ENCODE measurements at regions not wholly inside any gene's neighbourhood (a gene's known extent, or its start where the extent isn't known, plus 50 kb on each side); places are given as distances from the start of the nearest gene placed in this dataset.

- Histone ChIP-seq H3K4me1 (ENCODE audit: control insufficient read depth, insufficient read depth, low read length, poor library complexity, severe bottlenecking) (no peaks in the 10 kb centered on the region), H3K27ac (ENCODE audit: low read depth, low read length, severe bottlenecking) (no peak overlapping the region), H3K36me3 (ENCODE audit: control insufficient read depth, insufficient read depth, low read length) (no peaks in the 10 kb centered on the region), H3K9me3 (ENCODE audit: control insufficient read depth, low read length) (no peaks in the 10 kb centered on the region), H3K4me3 (ENCODE audit: extremely low read depth, insufficient read depth, low read length, poor library complexity, severe bottlenecking) (no peak overlapping the region)
Measured at GRCh38 chr5:124796495-124796894, 50.1 kb upstream of the ZNF608 start.

GRCh38 chr5:124797665-124798087 is 51.2 kb upstream of the ZNF608 start:
- H3K4me1 ChIP-seq (ENCODE audit: control insufficient read depth, insufficient read depth, low read length, poor library complexity, severe bottlenecking): no peaks in the 10 kb centered on the region
- no peaks in the 10 kb centered on the region for H3K9me3 ChIP-seq (ENCODE audit: control insufficient read depth, low read length)
- H3K36me3 ChIP-seq (ENCODE audit: control insufficient read depth, insufficient read depth, low read length): no peaks in the 10 kb centered on the region
- no peak overlapping the region for H3K4me3 ChIP-seq (ENCODE audit: extremely low read depth, insufficient read depth, low read length, poor library complexity, severe bottlenecking)
- no peak overlapping the region for H3K27ac ChIP-seq (ENCODE audit: low read depth, low read length, severe bottlenecking)
- 91 to 93% methylated on average over 4 to 8 of the region's 12 CpGs for WGBS, 2 experiments (ENCODE audit: insufficient coverage in 2 of 2)

- Histone ChIP-seq H3K27ac (ENCODE audit: low read depth, low read length, severe bottlenecking) (no peak overlapping the region), H3K4me3 (ENCODE audit: extremely low read depth, insufficient read depth, low read length, poor library complexity, severe bottlenecking) (no peak overlapping the region), H3K9me3 (ENCODE audit: control insufficient read depth, low read length) (no peaks in the 10 kb centered on the region), H3K36me3 (ENCODE audit: control insufficient read depth, insufficient read depth, low read length) (no peaks in the 10 kb centered on the region), H3K4me1 (ENCODE audit: control insufficient read depth, insufficient read depth, low read length, poor library complexity, severe bottlenecking) (no peaks in the 10 kb centered on the region)
- 83 to 92% methylated on average over 1 to 3 of the region's 3 CpGs for WGBS, 2 experiments (ENCODE audit: insufficient coverage in 2 of 2)
Measured at GRCh38 chr5:124798890-124799289, 52.5 kb upstream of the ZNF608 start.

- Histone ChIP-seq H3K4me3 (ENCODE audit: extremely low read depth, insufficient read depth, low read length, poor library complexity, severe bottlenecking) (no peak overlapping the region), H3K27ac (ENCODE audit: low read depth, low read length, severe bottlenecking) (no peak overlapping the region), H3K36me3 (ENCODE audit: control insufficient read depth, insufficient read depth, low read length) (no peaks in the 10 kb centered on the region), H3K4me1 (ENCODE audit: control insufficient read depth, insufficient read depth, low read length, poor library complexity, severe bottlenecking) (no peaks in the 10 kb centered on the region), H3K9me3 (ENCODE audit: control insufficient read depth, low read length) (no peaks in the 10 kb centered on the region)
- WGBS, 2 experiments (ENCODE audit: insufficient coverage in 2 of 2): 73 to 83% methylated on average over 1 to 2 of the region's 3 CpGs
Measured at GRCh38 chr5:124801551-124801950, 55.1 kb upstream of the ZNF608 start.

GRCh38 chr5:124803617-124804323 is 57.3 kb upstream of the ZNF608 start:
- Histone ChIP-seq H3K4me1 (ENCODE audit: control insufficient read depth, insufficient read depth, low read length, poor library complexity, severe bottlenecking) (no peaks in the 10 kb centered on the region), H3K27ac (ENCODE audit: low read depth, low read length, severe bottlenecking) (no peak overlapping the region), H3K4me3 (ENCODE audit: extremely low read depth, insufficient read depth, low read length, poor library complexity, severe bottlenecking) (no peak overlapping the region), H3K36me3 (ENCODE audit: control insufficient read depth, insufficient read depth, low read length) (no peaks in the 10 kb centered on the region), H3K9me3 (ENCODE audit: control insufficient read depth, low read length) (no peaks in the 10 kb centered on the region)
- 100% methylated on average over 1 of the region's 3 CpGs for WGBS, 2 experiments (ENCODE audit: insufficient coverage in 2 of 2)

GRCh38 chr5:124806026-124806372 is 59.6 kb upstream of the ZNF608 start:
- H3K4me3 ChIP-seq (ENCODE audit: extremely low read depth, insufficient read depth, low read length, poor library complexity, severe bottlenecking): no peak overlapping the region

GRCh38 chr5:124806373-124807077 is 60.1 kb upstream of the ZNF608 start:
- Histone ChIP-seq H3K36me3 (ENCODE audit: control insufficient read depth, insufficient read depth, low read length) (no peaks in the 10 kb centered on the region), H3K4me1 (ENCODE audit: control insufficient read depth, insufficient read depth, low read length, poor library complexity, severe bottlenecking) (no peaks in the 10 kb centered on the region), H3K9me3 (ENCODE audit: control insufficient read depth, low read length) (no peaks in the 10 kb centered on the region), H3K4me3 (ENCODE audit: extremely low read depth, insufficient read depth, low read length, poor library complexity, severe bottlenecking) (no peak overlapping the region), H3K27ac (ENCODE audit: low read depth, low read length, severe bottlenecking) (peak overlapping the region; percentile 52)
- WGBS, 2 experiments (ENCODE audit: insufficient coverage in 2 of 2): 28 to 51% methylated on average over 7 to 11 of the region's 12 CpGs

More at GRCh38 chr5:124806026-124806372, 59.6 kb upstream of the ZNF608 start:
- no peaks in the 10 kb centered on the region for H3K36me3 ChIP-seq (ENCODE audit: control insufficient read depth, insufficient read depth, low read length)
- WGBS, 2 experiments (ENCODE audit: insufficient coverage in 2 of 2): 100% methylated on average over 1 of the region's 1 CpG
- no peaks in the 10 kb centered on the region for H3K9me3 ChIP-seq (ENCODE audit: control insufficient read depth, low read length)
- no peaks in the 10 kb centered on the region for H3K4me1 ChIP-seq (ENCODE audit: control insufficient read depth, insufficient read depth, low read length, poor library complexity, severe bottlenecking)
- no peak overlapping the region for H3K27ac ChIP-seq (ENCODE audit: low read depth, low read length, severe bottlenecking)

- no peaks in the 10 kb centered on the region for H3K36me3 ChIP-seq (ENCODE audit: control insufficient read depth, insufficient read depth, low read length)
- WGBS, 2 experiments (ENCODE audit: insufficient coverage in 2 of 2): 93 to 96% methylated on average over 15 to 17 of the region's 24 CpGs
- no peaks in the 10 kb centered on the region for H3K9me3 ChIP-seq (ENCODE audit: control insufficient read depth, low read length)
- H3K4me1 ChIP-seq (ENCODE audit: control insufficient read depth, insufficient read depth, low read length, poor library complexity, severe bottlenecking): no peaks in the 10 kb centered on the region
- no peak overlapping the region for H3K4me3 ChIP-seq (ENCODE audit: extremely low read depth, insufficient read depth, low read length, poor library complexity, severe bottlenecking)
- no peak overlapping the region for H3K27ac ChIP-seq (ENCODE audit: low read depth, low read length, severe bottlenecking)
Measured at GRCh38 chr5:124808842-124809268, 62.4 kb upstream of the ZNF608 start.

- no peaks in the 10 kb centered on the region for H3K9me3 ChIP-seq (ENCODE audit: control insufficient read depth, low read length)
- H3K4me1 ChIP-seq (ENCODE audit: control insufficient read depth, insufficient read depth, low read length, poor library complexity, severe bottlenecking): no peaks in the 10 kb centered on the region
- no peak overlapping the region for H3K4me3 ChIP-seq (ENCODE audit: extremely low read depth, insufficient read depth, low read length, poor library complexity, severe bottlenecking)
- no peaks in the 10 kb centered on the region for H3K36me3 ChIP-seq (ENCODE audit: control insufficient read depth, insufficient read depth, low read length)
- 94 to 98% methylated on average over 1 to 2 of the region's 3 CpGs for WGBS, 2 experiments (ENCODE audit: insufficient coverage in 2 of 2)
- no peak overlapping the region for H3K27ac ChIP-seq (ENCODE audit: low read depth, low read length, severe bottlenecking)
Measured at GRCh38 chr5:124810396-124811006, 64.1 kb upstream of the ZNF608 start.

- H3K36me3 ChIP-seq (ENCODE audit: control insufficient read depth, insufficient read depth, low read length): no peaks in the 10 kb centered on the region
- no peak overlapping the region for H3K4me3 ChIP-seq (ENCODE audit: extremely low read depth, insufficient read depth, low read length, poor library complexity, severe bottlenecking)
- no peak overlapping the region for H3K27ac ChIP-seq (ENCODE audit: low read depth, low read length, severe bottlenecking)
- no peaks in the 10 kb centered on the region for H3K4me1 ChIP-seq (ENCODE audit: control insufficient read depth, insufficient read depth, low read length, poor library complexity, severe bottlenecking)
- H3K9me3 ChIP-seq (ENCODE audit: control insufficient read depth, low read length): no peaks in the 10 kb centered on the region
- WGBS, 2 experiments (ENCODE audit: insufficient coverage in 2 of 2): 85 to 97% methylated on average over 3 to 4 of the region's 5 CpGs
Measured at GRCh38 chr5:124812771-124813358, 66.4 kb upstream of the ZNF608 start.

Measured in mesodermal cell (in vitro differentiated cells).